ENCODE measurements at regions not wholly inside any gene's neighbourhood (a gene's known extent, or its start where the extent isn't known, plus 50 kb on each side); places are given as distances from the start of the nearest gene placed in this dataset.

GRCh38 chr4:148790691-148791090 is 348.5 kb upstream of the NR3C2 start:
- TF ChIP-seq CTCF (IDR thresholded peaks at IDR 0.05) (no peak), POLR2A (IDR thresholded peaks at IDR 0.05) (no peak)
